GM19324 (cell line): ENCODE measurements at regions not wholly inside any gene's neighbourhood (a gene's known extent, or its start where the extent isn't known, plus 50 kb on each side); places are given as distances from the start of the nearest gene placed in this dataset.

Experiments used
- ATAC-seq: cut with Tn5 transposase; IDR thresholded peaks from one replicate; pipeline ENCODE4 v1.9.1; 2021; ENCODE audit warnings: mild to moderate bottlenecking, moderate library complexity; ENCODE audit not compliant: unreplicated experiment, low FRiP score

DNA sequence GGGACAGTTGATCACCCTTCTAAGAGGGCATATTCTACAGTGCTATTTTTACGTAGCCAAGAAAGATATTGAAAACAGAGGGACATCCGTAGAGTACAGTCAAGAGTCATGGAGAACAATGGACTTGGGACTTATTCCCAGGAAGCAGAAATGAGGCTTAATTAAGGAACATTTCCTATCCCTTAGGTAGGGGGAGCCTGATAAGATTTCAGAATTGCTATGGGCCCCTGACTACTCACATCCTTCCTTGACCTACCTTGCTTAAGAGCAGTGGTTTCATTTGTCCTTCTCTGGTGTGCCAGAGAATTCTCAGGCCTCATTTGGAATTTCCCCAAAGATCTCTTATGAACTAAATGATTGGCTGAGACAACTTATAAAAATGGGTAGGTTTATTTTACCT, 189.5 kb upstream of the DTNBP1 start:
- ATAC-seq = no peak

DNA sequence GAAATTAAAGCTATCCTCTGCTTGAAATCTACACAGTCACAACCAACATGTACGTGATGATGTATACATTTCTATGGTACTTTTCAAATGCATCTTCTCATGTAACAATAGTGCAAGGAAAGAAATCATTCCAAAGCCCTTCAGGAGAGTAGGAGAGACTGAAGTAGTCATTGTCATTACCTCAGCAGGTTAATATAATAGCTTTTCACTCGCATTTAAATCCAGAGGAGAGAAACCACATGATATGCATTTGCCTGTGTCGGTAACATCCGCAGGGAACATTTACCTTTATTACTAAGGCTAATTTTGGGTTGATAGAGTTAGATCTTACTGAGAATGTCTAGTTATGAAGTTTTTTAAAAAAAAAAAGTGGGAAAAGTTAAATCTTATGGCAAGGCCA, 186.6 kb upstream of the DTNBP1 start:
- no peak for ATAC-seq

DNA sequence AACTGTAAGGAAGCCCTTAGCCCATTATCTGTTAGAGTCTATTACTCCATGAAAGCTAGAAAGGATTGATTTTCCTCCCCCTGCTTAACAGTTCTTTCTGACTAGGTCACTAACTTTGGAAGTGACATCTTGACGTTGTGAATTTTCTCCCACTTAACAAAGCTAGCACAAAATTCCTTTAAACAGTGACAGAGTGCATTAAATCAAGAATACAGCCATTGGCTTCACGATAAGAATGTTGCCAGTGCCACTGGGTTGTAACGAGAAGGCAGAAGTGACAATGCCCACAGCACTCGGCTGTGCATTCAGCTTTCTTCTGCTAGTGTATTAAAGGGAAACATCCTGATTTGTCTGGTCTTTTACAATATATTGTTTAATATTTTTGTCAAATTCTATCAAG, 182.7 kb upstream of the DTNBP1 start:
- ATAC-seq = no peak

DNA sequence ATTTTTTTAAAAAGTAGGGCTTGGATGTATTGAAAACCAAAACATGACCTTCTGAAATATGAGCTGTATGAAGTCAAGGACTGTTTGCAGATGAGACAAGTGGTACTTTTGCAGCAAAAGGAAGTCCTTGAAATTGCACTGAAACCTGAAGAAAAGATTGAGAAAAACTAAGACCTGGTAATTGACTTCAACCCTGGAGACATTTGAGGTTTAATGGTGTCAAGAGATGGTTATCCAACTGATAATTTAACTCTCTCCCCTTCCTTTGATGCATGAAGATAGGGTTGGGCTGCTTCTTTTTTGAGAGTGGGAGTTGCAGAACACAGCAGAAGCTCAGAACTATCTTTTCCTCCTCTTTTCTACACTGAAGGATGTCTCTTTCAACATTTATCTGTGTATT, 180.9 kb upstream of the DTNBP1 start:
- no peak for ATAC-seq

DNA sequence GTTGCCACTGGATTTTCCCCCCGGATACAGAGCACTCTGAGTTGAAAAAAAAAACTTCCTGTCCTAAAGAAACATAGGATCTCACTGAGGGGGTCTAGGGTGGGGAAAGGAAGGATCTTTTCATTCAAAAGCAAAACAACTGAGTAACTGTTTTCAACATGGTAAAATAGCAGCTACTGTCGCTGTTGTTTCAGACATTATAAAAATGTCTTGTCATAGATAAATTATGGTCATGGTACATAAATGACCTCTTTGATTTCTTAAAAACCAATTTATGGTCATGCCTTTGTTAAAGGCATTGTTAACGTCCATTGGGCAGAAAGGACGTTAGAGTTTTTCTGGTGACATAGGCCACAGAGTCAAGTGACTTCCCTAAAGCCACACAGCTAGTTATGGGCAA, 180.4 kb upstream of the DTNBP1 start:
- no peak for ATAC-seq

- ATAC-seq = no peak
Measured at GRCh38 chr6:15842727-15843117, 179.9 kb upstream of the DTNBP1 start.

- no peak for ATAC-seq
Measured at GRCh38 chr6:15841937-15842726, 179.3 kb upstream of the DTNBP1 start.

- no peak for ATAC-seq
Measured at GRCh38 chr6:15839969-15840541, 177.2 kb upstream of the DTNBP1 start.

- no peak for ATAC-seq
Measured at GRCh38 chr6:15837205-15837604, 174.4 kb upstream of the DTNBP1 start.

DNA sequence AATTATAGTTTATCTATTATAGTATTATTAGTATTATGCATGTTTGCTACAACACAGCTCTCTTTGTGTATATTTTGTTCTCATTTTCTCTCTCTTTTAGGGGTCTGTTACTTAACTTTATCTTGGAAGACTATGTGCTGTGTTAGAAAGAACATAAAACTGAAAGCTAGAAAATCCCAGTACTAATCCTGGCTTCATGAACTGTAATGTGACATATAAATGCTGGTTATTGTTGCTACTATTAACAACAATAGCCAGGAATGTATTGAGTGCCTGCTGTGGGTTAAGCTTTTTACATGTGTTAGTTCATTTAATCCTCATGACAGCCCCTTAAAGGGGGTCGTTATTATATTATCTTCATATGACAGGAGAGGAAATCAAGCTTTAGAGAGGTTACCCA, 170.0 kb upstream of the DTNBP1 start:
- no peak for ATAC-seq

DNA sequence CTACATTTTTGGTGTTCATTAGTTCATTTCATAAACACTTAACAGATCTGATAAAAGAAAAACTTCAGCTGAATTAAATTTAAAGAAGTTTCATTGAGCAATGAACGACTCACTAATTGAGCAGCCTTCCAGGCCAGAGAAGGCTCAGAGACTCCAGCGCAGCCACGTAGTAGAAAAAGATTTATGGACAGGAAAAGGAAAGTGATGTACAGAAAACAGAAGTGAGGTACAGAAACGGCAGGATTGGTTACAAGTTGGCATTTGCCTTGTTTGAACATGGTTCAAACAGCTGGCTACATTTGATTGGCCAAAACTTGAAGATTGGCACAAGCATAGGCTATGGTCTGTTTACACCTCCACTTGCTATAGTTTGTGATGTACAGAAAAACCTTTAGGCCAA, 166.3 kb upstream of the DTNBP1 start:
- ATAC-seq = no peak

DNA sequence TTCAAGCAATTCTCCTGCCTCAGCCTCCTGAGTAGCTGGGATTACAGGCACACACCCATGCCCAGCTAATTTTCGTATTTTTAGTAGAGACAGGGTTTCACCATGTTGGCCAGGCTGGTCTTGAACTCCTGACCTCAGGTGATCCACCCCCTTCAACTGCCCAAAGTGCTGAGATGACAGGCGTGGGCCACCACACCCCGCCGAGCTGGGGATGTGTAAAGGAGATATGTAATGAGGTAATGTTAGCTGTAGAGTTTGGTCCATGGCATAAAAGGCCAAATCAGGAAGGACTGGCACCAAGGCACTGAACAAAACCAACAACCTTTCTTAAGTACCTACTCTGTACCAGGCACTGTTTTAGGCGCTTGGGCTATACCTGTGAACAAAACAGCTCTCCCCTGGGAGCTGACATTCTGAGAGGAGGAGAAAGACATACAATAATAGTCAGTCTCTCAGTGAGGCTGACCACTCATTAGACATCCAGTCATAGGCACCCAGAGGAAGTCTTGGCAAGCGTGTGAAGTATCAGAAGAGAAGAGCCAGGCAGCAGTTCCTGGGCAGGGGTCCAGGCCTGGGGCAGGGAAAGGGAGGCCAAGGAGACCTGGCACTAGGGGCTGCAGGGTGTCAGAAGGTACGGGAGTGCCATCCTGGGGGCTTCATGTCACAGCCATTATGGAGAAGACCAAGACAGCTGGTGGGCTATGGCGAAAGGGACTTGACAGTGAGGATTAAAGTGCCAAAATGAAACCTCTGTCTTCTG, 164.8 kb upstream of the DTNBP1 start:
- no peak for ATAC-seq

- no peak for ATAC-seq
Measured at GRCh38 chr6:15826814-15827318, 164.0 kb upstream of the DTNBP1 start.

DNA sequence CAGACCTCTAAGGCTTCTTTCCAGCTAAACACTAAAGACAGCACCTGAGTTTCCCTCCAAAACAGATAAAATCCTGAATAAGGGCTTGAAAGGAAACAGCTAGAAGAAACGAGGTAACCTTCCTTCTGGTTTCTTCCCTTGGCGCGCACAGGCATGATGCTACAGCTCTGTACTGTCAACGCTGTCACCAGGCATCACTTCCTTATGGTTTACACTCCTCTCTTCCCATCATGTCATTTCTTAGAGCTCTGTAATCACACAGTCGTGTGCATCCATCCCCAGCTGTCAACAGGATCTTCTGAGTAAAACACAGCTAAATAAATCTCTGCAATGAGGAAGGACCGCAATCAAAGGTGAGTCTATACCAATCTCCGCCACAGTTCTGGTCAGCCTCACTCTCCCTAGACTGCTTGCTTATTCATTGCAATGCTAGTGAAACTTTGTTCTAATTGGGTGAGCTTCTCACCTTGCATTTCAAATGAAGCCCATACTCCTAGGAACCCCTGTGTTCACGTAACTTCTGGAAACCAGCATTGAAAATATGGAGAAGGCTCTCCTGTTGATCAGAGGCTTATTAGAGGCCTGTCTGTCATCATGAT, 162.6 kb upstream of the DTNBP1 start:
- ATAC-seq = no peak

- no peak for ATAC-seq
Measured at GRCh38 chr6:15824811-15825210, 162.0 kb upstream of the DTNBP1 start.

DNA sequence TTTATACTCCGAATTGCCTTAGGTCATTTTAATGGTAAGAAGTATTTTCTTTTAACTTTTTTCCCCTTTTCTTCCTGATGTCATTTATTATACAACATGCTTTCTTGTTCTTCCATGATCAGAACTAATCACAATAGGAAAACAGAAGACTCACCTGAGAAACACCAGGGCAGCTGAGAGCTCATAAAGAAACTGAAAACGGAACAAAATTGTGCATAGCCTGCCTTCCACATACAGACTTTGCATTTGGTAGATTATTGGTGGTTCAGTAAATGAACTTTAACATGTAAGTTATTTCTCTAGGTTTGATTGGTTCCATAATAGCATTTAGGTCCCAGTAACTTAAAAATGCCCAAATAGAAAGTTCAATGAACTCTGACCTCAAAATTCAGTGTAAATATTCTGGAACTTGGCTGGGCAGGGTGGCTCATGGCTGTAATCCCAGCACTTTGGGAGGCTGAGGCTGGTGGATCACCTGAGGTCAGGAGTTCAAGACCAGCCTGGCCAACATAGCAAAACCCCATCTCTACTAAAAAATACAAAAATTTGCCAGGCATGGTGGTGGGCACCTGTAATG, 161.1 kb upstream of the DTNBP1 start:
- peak; percentile 68 for ATAC-seq

GRCh38 chr6:15822835-15823234, 160.0 kb upstream of the DTNBP1 start:
- ATAC-seq = no peak

DNA sequence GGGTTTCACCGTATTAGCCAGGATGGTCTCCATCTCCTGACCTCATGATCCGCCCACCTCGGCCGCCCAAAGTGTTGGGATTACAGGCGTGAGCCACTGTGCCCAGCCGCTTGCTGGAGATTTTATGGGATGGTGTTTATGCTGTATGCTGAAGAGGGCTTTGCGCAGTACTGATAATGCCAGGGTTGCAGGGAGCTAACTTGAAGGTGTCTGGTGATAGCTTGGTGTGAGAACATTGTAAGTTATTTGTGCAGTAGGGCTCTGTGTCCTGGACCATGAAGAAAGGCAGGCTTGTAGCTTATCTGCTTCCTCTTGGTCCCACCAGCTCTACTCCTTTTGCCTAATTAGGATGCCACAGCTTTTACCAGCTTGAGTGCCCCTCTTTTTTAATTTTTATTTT, 157.0 kb upstream of the DTNBP1 start:
- no peak for ATAC-seq

DNA sequence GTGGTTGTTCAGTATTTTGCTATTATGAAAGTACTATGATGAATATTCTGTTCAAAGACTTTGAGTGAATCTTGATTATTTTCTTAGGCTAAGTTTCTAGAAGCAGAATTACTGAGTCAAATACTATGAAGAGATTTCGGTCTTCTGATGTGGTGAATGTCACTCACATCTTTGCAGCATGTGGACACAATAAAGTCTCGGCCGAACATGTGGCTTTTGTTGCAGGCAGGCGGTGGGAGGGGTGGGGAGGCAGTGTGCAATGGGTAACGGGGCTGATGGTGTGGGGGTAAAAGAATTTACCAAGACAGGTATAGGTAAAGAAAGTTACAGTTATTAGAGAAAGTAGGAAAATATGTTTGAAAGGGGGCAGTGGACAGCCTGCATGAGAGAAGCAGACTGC, 156.4 kb upstream of the DTNBP1 start:
- no peak for ATAC-seq

DNA sequence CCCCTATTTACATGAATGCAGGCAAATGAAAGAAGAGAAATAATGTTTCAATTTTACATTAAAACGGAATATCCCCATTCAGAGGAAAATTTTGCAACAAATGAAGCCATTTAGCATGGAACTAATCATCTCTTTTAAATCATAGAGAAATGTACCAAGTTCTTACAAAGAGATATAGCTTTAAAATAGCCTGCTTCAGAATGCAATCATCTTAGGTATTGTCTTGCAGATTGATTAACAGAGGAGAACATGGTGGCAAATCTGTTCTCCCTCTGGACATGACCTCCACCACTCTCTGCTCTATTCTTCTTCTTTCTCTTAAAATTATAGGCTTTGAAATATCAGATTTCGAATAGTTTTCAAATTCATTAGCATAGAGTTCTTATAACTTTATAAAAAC, 155.7 kb upstream of the DTNBP1 start:
- no peak for ATAC-seq

GRCh38 chr6:15818044-15818443, 155.2 kb upstream of the DTNBP1 start:
- no peak for ATAC-seq
